Esophagus muscularis mucosa (tissue), 4 donors: ENCODE measurements at regions not wholly inside any gene's neighbourhood (a gene's known extent, or its start where the extent isn't known, plus 50 kb on each side); places are given as distances from the start of the nearest gene placed in this dataset.

Experiments used
- CTCF ChIP-seq, 3 experiments: fragments of 200-600 bp in 2 of 3; fragments of 450-650 bp in 1 of 3; sonication (generic) in 2 of 3; IDR thresholded peaks; one replicate each; pipeline ENCODE4 v1.5.1; 2017 to 2019; ENCODE audit warnings: antibody characterized with exemption in 3 of 3, mild to moderate bottlenecking in 2 of 3, moderate library complexity in 1 of 3
- EP300 ChIP-seq: sonication (generic); formaldehyde crosslinking; IDR thresholded peaks from one replicate; pipeline ENCODE4 v1.6.1; 2017; ENCODE audit warnings: antibody characterized with exemption
- POLR2A ChIP-seq: fragments of 450-650 bp; IDR thresholded peaks from one replicate; pipeline ENCODE4 v1.6.1; 2017; ENCODE audit warnings: antibody characterized with exemption, moderate library complexity, mild to moderate bottlenecking, low read depth
- POLR2AphosphoS5 ChIP-seq, 2 donors: sonication (generic); formaldehyde crosslinking; IDR thresholded peaks; one replicate each; pipeline ENCODE4 v1.6.1; 2017; ENCODE audit warnings: antibody characterized with exemption in 2 of 2

- TF ChIP-seq CTCF (IDR thresholded peaks at IDR 0.05) (no peak), POLR2AphosphoS5 (IDR thresholded peaks at IDR 0.05) (no peak), POLR2A (no peak), EP300 (no peak)
Measured at GRCh38 chr5:50300878-50301277, 140.2 kb downstream of the EMB start.
